Retina (tissue), 1 donor: ENCODE measurements at regions not wholly inside any gene's neighbourhood (a gene's known extent, or its start where the extent isn't known, plus 50 kb on each side); places are given as distances from the start of the nearest gene placed in this dataset.
A peak's percentile ranks its signal among the peaks of the same experiment; 100 is the strongest.

ENCODE experiments used
- DNase-seq: peaks from one replicate; pipeline ENCODE4 v3.0.0-alpha.2; 2016

- no peak for DNase-seq
These were observed 146.1 kb upstream of the RAI14 start for GRCh38 chr5:34510002-34510401.

- DNase-seq = no peak
These were observed 145.1 kb upstream of the RAI14 start for GRCh38 chr5:34511063-34511462.

- no peak for DNase-seq
These were observed 144.6 kb upstream of the RAI14 start for GRCh38 chr5:34511481-34511880.

GRCh38 chr5:34511915-34512314 is 144.2 kb upstream of the RAI14 start:
- DNase-seq = no peak

- no peak for DNase-seq
These were observed 140.0 kb upstream of the RAI14 start for GRCh38 chr5:34516166-34516565.

- DNase-seq = no peak
These were observed 139.4 kb upstream of the RAI14 start for GRCh38 chr5:34516686-34517085.

GRCh38 chr5:34517249-34517648 is 138.9 kb upstream of the RAI14 start:
- DNase-seq = no peak

- DNase-seq = no peak
These were observed 136.5 kb upstream of the RAI14 start for GRCh38 chr5:34519489-34520220.

GRCh38 chr5:34521628-34522290 is 134.4 kb upstream of the RAI14 start:
- DNase-seq = no peak

GRCh38 chr5:34522599-34523386 is 133.3 kb upstream of the RAI14 start:
- DNase-seq = peak; percentile 76

GRCh38 chr5:34523387-34523726 is 132.8 kb upstream of the RAI14 start:
- DNase-seq = no peak

- peak; percentile 9 for DNase-seq
These were observed 132.0 kb upstream of the RAI14 start for GRCh38 chr5:34524123-34524522.

GRCh38 chr5:34525761-34526160 is 130.4 kb upstream of the RAI14 start:
- no peak for DNase-seq

- no peak for DNase-seq
These were observed 129.3 kb upstream of the RAI14 start for GRCh38 chr5:34526682-34527305.

GRCh38 chr5:34529581-34530331 is 126.4 kb upstream of the RAI14 start:
- DNase-seq = no peak

GRCh38 chr5:34530637-34531036 is 125.5 kb upstream of the RAI14 start:
- DNase-seq = no peak

GRCh38 chr5:34531751-34532360 is 124.3 kb upstream of the RAI14 start:
- DNase-seq = no peak

GRCh38 chr5:34533582-34534522 is 122.3 kb upstream of the RAI14 start:
- DNase-seq = no peak

- DNase-seq = no peak
These were observed 121.5 kb upstream of the RAI14 start for GRCh38 chr5:34534523-34535103.

GRCh38 chr5:34535433-34535832 is 120.7 kb upstream of the RAI14 start:
- DNase-seq = no peak
